22Rv1 (cell line): ENCODE measurements at regions not wholly inside any gene's neighbourhood (a gene's known extent, or its start where the extent isn't known, plus 50 kb on each side); places are given as distances from the start of the nearest gene placed in this dataset.

ENCODE experiments used
- H3K27ac ChIP-seq: fragments of 450-650 bp; 2 replicates; pipeline ENCODE4 v1.5.1; 2017
- CTCF ChIP-seq: fragments of 450-650 bp; IDR thresholded peaks from 2 replicates; pipeline ENCODE4 v1.5.1; 2017; ENCODE audit warnings: mild to moderate bottlenecking
- ZFX ChIP-seq: fragments of 450-650 bp; IDR thresholded peaks from 2 replicates; pipeline ENCODE4 v1.6.1; 2017; ENCODE audit warnings: antibody characterized with exemption, borderline replicate concordance

DNA sequence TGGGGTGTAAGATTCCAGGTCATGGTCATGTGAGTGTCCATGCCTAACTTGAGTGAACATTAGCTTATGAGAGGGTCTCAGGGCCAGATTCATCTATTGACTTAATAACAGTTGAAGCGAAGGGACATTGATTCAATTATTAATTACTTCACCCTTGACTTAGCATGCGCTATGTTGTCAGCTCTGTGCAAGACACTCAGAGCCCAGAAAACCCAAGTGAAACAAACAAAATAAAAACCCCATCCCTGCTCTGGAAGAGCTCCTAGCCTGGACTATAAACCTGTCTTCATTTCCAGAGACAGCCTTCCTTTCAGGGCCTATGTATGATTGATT, 66.0 kb upstream of the TNS3 start:
- TF ChIP-seq CTCF (no peak), ZFX (no peak)
- H3K27ac ChIP-seq = no peak overlapping the region

- no peak overlapping the region for H3K27ac ChIP-seq
- TF ChIP-seq ZFX = no peak
- TF ChIP-seq CTCF = no peak
Measured at GRCh38 chr7:47647181-47647917, 65.4 kb upstream of the TNS3 start.

GRCh38 chr7:47643716-47644400, 61.9 kb upstream of the TNS3 start:
- H3K27ac ChIP-seq = no peak overlapping the region
- TF ChIP-seq ZFX (no peak), CTCF (no peak)

- H3K27ac ChIP-seq = no peak overlapping the region
Measured at GRCh38 chr7:47640265-47640664, 58.4 kb upstream of the TNS3 start.

DNA sequence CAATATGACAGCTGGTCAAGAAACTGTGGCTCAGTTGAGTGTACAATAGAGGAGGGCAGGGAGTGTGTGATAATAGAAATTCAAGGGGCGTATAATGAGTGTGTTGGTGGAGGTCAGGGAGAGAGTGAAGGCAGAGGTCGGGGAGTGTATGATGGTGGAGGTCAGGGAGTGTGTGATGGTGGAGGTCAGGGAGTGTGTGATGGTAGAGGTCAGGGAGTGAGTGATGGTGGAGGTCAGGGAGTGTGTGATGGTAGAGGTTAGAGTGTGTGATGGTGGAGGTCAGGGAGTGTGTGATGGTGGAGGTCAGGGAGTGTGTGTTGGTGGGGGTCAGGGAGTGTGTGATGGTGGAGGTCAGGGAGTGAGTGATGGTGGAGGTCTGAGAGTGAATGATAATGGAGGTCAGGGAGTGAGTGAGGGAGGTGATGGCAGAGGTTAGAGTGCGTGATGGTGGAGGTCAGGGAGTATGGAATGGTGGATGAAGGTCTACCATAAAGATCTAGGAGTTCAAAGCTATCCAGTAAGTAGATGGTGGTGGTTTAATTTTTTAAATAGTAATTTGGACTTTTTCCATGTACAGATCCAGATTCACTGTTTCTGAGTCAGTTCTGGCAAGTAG, 57.7 kb upstream of the TNS3 start:
- no peak for TF ChIP-seq ZFX
- TF ChIP-seq CTCF = no peak
- no peak overlapping the region for H3K27ac ChIP-seq

More at GRCh38 chr7:47640265-47640664, 58.4 kb upstream of the TNS3 start:
- TF ChIP-seq ZFX (no peak), CTCF (no peak)

DNA sequence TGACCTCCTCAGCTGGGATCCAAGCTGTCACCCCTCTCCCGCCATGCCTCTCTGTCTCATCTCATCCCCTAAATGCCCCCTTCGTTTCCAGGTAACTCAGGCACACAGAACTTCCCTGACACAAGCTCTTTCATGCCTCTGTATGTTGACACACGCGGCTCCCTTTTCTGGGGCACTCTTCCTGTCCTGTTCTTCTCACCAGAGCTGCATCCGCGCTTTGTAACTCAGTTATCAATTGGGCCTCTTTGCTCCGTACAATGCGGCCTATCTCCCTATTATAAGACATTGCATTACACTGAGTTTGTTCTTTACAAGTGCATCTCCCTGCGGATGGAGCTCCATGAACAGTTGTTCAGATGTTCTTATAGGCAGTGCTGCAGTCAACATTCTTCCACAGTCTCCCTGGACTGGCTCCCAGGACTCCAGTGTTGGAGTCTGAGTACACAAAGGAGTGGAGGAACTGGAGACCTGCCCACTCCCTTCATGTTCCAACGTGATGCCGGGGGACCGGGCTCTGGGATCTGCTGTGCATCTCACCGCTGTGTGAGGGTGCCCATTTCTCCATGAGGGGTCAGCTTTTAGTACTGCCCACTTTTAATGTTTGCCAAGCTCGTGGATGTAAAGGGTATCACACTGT, 56.9 kb upstream of the TNS3 start:
- TF ChIP-seq CTCF (no peak), ZFX (no peak)
- no peak overlapping the region for H3K27ac ChIP-seq
